Peyer's patch (tissue), 4 donors: ENCODE measurements at regions not wholly inside any gene's neighbourhood (a gene's known extent, or its start where the extent isn't known, plus 50 kb on each side); places are given as distances from the start of the nearest gene placed in this dataset.

Experiments
- DNase-seq, 3 donors: peaks; one replicate each; pipeline ENCODE4 v3.0.0-alpha.2; 2017 to 2019
- H3K27ac ChIP-seq, 4 donors: fragments of 200-600 bp; sonication (generic); one replicate each; pipeline ENCODE4 v1.5.1; 2016 to 2019
- H3K27me3 ChIP-seq, 2 donors: fragments of 200-600 bp; sonication (generic); one replicate each; pipeline ENCODE4 v1.5.1; 2019
- H3K36me3 ChIP-seq, 3 donors: fragments of 200-600 bp; sonication (generic); one replicate each; pipeline ENCODE4 v1.5.1; 2016 to 2019
- H3K4me1 ChIP-seq, 4 donors: fragments of 200-600 bp; sonication (generic); one replicate each; pipeline ENCODE4 v1.5.1; 2016 to 2019
- H3K4me3 ChIP-seq, 4 donors: fragments of 200-600 bp; sonication (generic); 1 replicate in 3 of 4; 2 replicates in 1 of 4; pipeline ENCODE4 v1.5.1; 2016 to 2019; ENCODE audit warnings: mild to moderate bottlenecking in 1 of 4
- H3K9me3 ChIP-seq, 4 donors: fragments of 200-600 bp; sonication (generic); one replicate each; pipeline ENCODE4 v1.5.1; 2016 to 2019; ENCODE audit warnings: mild to moderate bottlenecking in 1 of 4
- POLR2A ChIP-seq, 2 donors: fragments of 450-650 bp; IDR thresholded peaks; one replicate each; pipeline ENCODE4 v1.5.1; 2017; ENCODE audit warnings: antibody characterized with exemption in 2 of 2, mild to moderate bottlenecking in 2 of 2, moderate library complexity in 2 of 2
- TF ChIP-seq, protein P1 (sequence below), 6 experiments: fragments of 450-650 bp in 4 of 6; fragments of 200-600 bp in 2 of 6; sonication (generic) in 1 of 6; IDR thresholded peaks; one replicate each; pipeline ENCODE4 v1.5.1; 2017 to 2019; ENCODE audit warnings: antibody characterized with exemption in 6 of 6, mild to moderate bottlenecking in 3 of 6, moderate library complexity in 1 of 6

DNA sequence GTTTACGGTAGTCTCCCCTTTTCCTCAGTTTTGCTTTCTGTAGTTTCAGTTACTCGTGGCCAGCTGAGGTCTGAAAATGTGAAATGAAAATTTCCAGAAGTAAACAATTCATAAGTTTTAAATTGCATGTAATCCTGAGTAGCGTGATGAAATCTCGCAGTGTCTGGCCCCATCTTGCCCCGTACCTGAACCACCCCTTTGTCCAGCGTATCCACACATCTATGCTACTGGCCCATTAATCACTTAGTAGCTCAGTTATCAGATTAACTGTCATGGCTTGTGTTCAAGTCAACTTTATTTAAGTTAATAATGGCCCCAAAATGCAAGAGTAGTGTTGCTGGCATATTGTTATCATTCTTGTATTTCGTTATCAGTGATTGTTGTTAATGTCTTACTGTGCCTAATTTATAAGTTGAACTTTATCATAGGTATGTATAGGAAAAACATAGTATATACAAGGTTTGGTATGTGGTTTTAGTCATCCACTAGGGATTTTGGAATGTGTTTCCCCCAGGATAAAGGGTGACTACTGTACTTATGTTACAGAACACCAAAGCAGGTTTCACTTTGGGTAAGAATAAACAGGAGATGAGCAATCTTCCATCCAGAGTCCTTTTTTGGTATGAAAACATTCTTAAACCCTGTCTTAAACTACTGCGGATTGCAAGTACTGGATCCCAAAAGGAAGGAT is 118.4 kb upstream of the KCNN2 start:
- DNase-seq, result no peak
- H3K4me3 ChIP-seq, result no peak overlapping the region
- no peaks in the 10 kb centered on the region for H3K9me3 ChIP-seq
- TF ChIP-seq POLR2A (IDR thresholded peaks at IDR 0.05), result no peak
- TF ChIP-seq, protein P1, sequence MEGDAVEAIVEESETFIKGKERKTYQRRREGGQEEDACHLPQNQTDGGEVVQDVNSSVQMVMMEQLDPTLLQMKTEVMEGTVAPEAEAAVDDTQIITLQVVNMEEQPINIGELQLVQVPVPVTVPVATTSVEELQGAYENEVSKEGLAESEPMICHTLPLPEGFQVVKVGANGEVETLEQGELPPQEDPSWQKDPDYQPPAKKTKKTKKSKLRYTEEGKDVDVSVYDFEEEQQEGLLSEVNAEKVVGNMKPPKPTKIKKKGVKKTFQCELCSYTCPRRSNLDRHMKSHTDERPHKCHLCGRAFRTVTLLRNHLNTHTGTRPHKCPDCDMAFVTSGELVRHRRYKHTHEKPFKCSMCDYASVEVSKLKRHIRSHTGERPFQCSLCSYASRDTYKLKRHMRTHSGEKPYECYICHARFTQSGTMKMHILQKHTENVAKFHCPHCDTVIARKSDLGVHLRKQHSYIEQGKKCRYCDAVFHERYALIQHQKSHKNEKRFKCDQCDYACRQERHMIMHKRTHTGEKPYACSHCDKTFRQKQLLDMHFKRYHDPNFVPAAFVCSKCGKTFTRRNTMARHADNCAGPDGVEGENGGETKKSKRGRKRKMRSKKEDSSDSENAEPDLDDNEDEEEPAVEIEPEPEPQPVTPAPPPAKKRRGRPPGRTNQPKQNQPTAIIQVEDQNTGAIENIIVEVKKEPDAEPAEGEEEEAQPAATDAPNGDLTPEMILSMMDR (IDR thresholded peaks at IDR 0.05), result no peak
- no peaks in the 10 kb centered on the region for H3K4me1 ChIP-seq
- H3K27me3 ChIP-seq, result no peaks in the 10 kb centered on the region
- no peak overlapping the region for H3K27ac ChIP-seq
- no peaks in the 10 kb centered on the region for H3K36me3 ChIP-seq

DNA sequence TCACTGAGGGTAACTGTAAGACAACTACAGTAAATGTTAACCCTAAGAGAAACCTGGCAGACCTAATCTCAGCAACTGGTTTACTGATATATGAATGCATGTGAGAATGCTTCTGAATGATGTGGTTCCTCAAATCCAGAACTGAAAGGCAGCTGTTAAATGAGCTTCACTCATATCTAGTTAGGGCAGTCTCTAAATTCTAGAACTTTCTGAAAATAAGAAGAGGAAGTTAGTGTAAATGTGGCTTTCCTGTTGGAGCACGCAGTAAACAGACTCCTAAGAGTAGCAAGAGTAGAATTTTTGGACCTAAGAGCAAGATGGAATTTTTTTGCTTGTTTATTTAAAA is 117.9 kb upstream of the KCNN2 start:
- Histone ChIP-seq H3K36me3 (no peaks in the 10 kb centered on the region), H3K27me3 (no peaks in the 10 kb centered on the region), H3K4me3 (no peak overlapping the region), H3K9me3 (no peaks in the 10 kb centered on the region), H3K4me1 (no peaks in the 10 kb centered on the region), H3K27ac (no peak overlapping the region)
- no peak for DNase-seq
- TF ChIP-seq, protein P1 (IDR thresholded peaks at IDR 0.05), result no peak
- no peak for TF ChIP-seq POLR2A (IDR thresholded peaks at IDR 0.05)

DNA sequence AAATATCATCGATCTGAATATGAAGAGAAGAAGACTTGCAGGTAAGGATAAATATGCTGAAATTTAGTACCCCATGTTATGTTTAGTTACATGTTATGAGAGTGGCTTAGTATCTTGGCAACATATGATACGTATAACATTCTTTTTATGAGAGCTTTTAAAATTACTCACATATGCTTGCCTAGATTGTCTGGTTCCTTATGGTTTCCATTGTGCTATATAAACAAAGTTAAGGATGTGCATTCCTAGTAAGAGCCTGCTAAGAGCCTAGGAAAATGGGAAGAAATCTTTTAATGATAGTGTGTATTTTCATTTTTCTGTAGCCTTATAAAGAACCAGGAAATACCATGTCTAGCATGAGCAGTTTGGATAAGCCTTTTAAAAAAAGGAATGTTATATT is 112.0 kb upstream of the KCNN2 start:
- H3K4me1 ChIP-seq, result no peaks in the 10 kb centered on the region
- no peaks in the 10 kb centered on the region for H3K36me3 ChIP-seq
- no peaks in the 10 kb centered on the region for H3K27me3 ChIP-seq
- DNase-seq, result no peak
- H3K9me3 ChIP-seq, result no peaks in the 10 kb centered on the region
- no peak overlapping the region for H3K27ac ChIP-seq
- TF ChIP-seq POLR2A (IDR thresholded peaks at IDR 0.05), result no peak
- TF ChIP-seq, protein P1 (IDR thresholded peaks at IDR 0.05), result no peak
- H3K4me3 ChIP-seq, result no peak overlapping the region

DNA sequence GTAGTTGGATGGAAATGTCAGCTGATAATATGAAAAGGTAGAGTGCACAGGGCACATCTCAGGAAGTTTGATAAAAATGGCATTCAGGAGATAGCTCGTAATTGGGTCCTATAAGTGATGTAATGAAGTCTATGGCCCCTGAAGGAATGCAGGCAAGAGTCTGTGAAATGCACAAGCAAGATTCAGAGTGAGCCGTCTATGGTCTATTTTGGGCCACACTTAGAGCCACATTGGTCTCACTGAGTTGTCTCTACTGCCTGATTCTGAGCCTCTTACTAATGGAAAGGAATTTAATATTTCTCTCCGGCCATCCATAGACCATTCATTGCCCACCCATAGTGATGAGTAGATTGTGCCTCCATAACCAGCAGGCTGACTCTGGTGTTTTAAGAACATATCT is 111.3 kb upstream of the KCNN2 start:
- Histone ChIP-seq H3K9me3 (no peaks in the 10 kb centered on the region), H3K27me3 (no peaks in the 10 kb centered on the region), H3K4me3 (no peak overlapping the region), H3K36me3 (no peaks in the 10 kb centered on the region), H3K4me1 (no peaks in the 10 kb centered on the region), H3K27ac (no peak overlapping the region)
- TF ChIP-seq POLR2A (IDR thresholded peaks at IDR 0.05), result no peak
- TF ChIP-seq, protein P1 (IDR thresholded peaks at IDR 0.05), result no peak
- no peak for DNase-seq

DNA sequence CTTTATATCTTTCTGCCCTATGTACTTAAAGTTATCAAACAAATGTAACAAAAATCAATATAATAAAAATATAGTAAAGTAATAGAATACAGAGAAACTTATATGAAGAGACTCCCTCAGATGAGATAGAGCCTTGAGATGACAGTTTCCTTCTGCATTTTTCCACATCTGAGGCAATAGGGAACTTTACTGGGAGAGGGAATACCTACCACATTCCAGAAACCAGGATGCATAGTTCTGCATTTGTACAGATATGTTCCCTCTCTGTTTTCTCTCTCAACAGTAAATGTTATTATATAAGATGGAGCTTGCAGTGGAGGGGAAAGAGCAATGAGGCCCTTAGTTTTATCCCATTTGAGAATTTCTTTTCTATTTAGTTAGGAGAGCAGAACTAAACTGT is 109.6 kb upstream of the KCNN2 start:
- TF ChIP-seq, protein P1 (IDR thresholded peaks at IDR 0.05), result no peak
- TF ChIP-seq POLR2A (IDR thresholded peaks at IDR 0.05), result no peak
- no peaks in the 10 kb centered on the region for H3K36me3 ChIP-seq
- H3K4me1 ChIP-seq, result no peaks in the 10 kb centered on the region
- no peaks in the 10 kb centered on the region for H3K27me3 ChIP-seq
- no peak overlapping the region for H3K27ac ChIP-seq
- H3K9me3 ChIP-seq, result no peaks in the 10 kb centered on the region
- H3K4me3 ChIP-seq, result no peak overlapping the region
- DNase-seq, result no peak

DNA sequence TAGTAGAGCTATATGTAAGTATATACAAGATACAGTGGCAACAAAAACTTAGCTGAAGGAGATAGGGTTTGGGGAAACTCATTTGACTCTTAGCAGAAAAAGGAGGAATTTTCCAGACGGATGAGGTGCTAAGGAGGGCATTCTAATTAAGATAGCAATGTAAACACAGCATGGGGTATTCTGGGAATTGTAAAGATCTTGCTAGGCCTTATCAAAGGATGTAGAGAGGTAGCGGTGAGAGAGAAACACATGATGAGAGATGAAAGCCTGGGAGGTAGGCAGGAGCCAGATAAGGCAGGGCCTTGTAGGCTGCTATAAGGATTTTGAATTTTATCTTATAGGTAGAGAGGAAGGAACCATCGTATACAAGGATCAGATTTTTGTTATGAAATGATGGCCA is 106.6 kb upstream of the KCNN2 start:
- no peaks in the 10 kb centered on the region for H3K4me1 ChIP-seq
- no peak for DNase-seq
- TF ChIP-seq POLR2A (IDR thresholded peaks at IDR 0.05), result no peak
- TF ChIP-seq, protein P1 (IDR thresholded peaks at IDR 0.05), result no peak
- no peaks in the 10 kb centered on the region for H3K36me3 ChIP-seq
- H3K9me3 ChIP-seq, result no peaks in the 10 kb centered on the region
- H3K27ac ChIP-seq, result no peak overlapping the region
- H3K4me3 ChIP-seq, result no peak overlapping the region
- no peaks in the 10 kb centered on the region for H3K27me3 ChIP-seq
